GM12878 (cell line): ENCODE measurements at regions not wholly inside any gene's neighbourhood (a gene's known extent, or its start where the extent isn't known, plus 50 kb on each side); places are given as distances from the start of the nearest gene placed in this dataset.
A peak's percentile ranks its signal among the peaks of the same experiment; 100 is the strongest.

Experiments
- BCL11A ChIP-seq: IDR thresholded peaks from 2 replicates; pipeline ENCODE4 v1.6.1; 2011; ENCODE audit warnings: low read depth, low read length
- CHD1 ChIP-seq: IDR thresholded peaks from 2 replicates; pipeline ENCODE4 v1.6.1; 2012; ENCODE audit warnings: low read depth, low read length, improper control_type of control experiment
- DPF2 ChIP-seq: fragments of 450-650 bp; IDR thresholded peaks from 2 replicates; pipeline ENCODE4 v1.6.1; 2017; ENCODE audit warnings: mild to moderate bottlenecking
- FOXK2 ChIP-seq: fragments of 450-650 bp; IDR thresholded peaks from 2 replicates; pipeline ENCODE4 v1.6.1; 2017; ENCODE audit warnings: mild to moderate bottlenecking, moderate library complexity
- HDAC2 ChIP-seq: fragments of 200-600 bp; sonication (generic); IDR thresholded peaks from 2 replicates; pipeline ENCODE4 v1.6.1; 2017
- HSF1 ChIP-seq: fragments of 150-350 bp; IDR thresholded peaks from 2 replicates; pipeline ENCODE4 v1.6.1; 2014; ENCODE audit warnings: mild to moderate bottlenecking, low read depth, low read length
- IKZF2 ChIP-seq, 2 experiments: fragments of 450-650 bp; IDR thresholded peaks; 2 replicates each; pipeline ENCODE4 v1.6.1; 2017; ENCODE audit warnings: mild to moderate bottlenecking in 2 of 2, moderate library complexity in 2 of 2
- JUND ChIP-seq: IDR thresholded peaks from 2 replicates; pipeline ENCODE4 v1.6.1; 2012; ENCODE audit warnings: low read depth, mild to moderate bottlenecking, low read length, improper control_type of control experiment, moderate library complexity
- NBN ChIP-seq: fragments of 450-650 bp; IDR thresholded peaks from 2 replicates; pipeline ENCODE4 v1.6.1; 2016
- NR2F1 ChIP-seq: fragments of 450-650 bp; conservative IDR thresholded peaks from 2 replicates; pipeline ENCODE4 v1.6.1; 2017; ENCODE audit warnings: mild to moderate bottlenecking
- RAD51 ChIP-seq: fragments of 450-650 bp; IDR thresholded peaks from 2 replicates; pipeline ENCODE4 v1.6.1; 2016; ENCODE audit warnings: moderate library complexity, mild to moderate bottlenecking, inconsistent platforms
- RB1 ChIP-seq: fragments of 450-650 bp; formaldehyde crosslinking; IDR thresholded peaks from 2 replicates; pipeline ENCODE4 v1.6.1; 2017; ENCODE audit warnings: mild to moderate bottlenecking, borderline replicate concordance
- REST ChIP-seq: IDR thresholded peaks from 2 replicates; pipeline ENCODE4 v1.6.1; 2012; ENCODE audit warnings: mild to moderate bottlenecking, low read depth, low read length
- SIN3A ChIP-seq: IDR thresholded peaks from 2 replicates; pipeline ENCODE4 v1.6.1; 2012; ENCODE audit warnings: low read depth, low read length, improper control_type of control experiment
- SKIL ChIP-seq: fragments of 450-650 bp; IDR thresholded peaks from 2 replicates; pipeline ENCODE4 v1.6.1; 2017; ENCODE audit warnings: mild to moderate bottlenecking, low read depth, inconsistent platforms; ENCODE audit not compliant: poor library complexity, severe bottlenecking
- SPI1 ChIP-seq: IDR thresholded peaks from 2 replicates; pipeline ENCODE4 v1.6.1; 2011; ENCODE audit warnings: low read depth, mild to moderate bottlenecking, low read length, moderate library complexity, borderline replicate concordance; ENCODE audit not compliant: insufficient read depth
- STAT1 ChIP-seq: fragments of 450-650 bp; conservative IDR thresholded peaks from 2 replicates; pipeline ENCODE4 v1.6.1; 2014; ENCODE audit warnings: antibody characterized with exemption, mild to moderate bottlenecking
- STAT3 ChIP-seq: IDR thresholded peaks from 2 replicates; pipeline ENCODE4 v1.6.1; 2011; ENCODE audit warnings: low read depth, low read length, improper control_type of control experiment
- SUZ12 ChIP-seq: fragments of 200-600 bp; sonication (generic); IDR thresholded peaks from one replicate; pipeline ENCODE4 v1.6.1; 2018; ENCODE audit warnings: antibody characterized with exemption, mild to moderate bottlenecking; ENCODE audit not compliant: unreplicated experiment
- ZBED1 ChIP-seq: IDR thresholded peaks from 2 replicates; pipeline ENCODE4 v1.6.1; 2016; ENCODE audit warnings: borderline replicate concordance
- ZNF592 ChIP-seq: fragments of 450-650 bp; IDR thresholded peaks from 2 replicates; pipeline ENCODE4 v1.6.1; 2017; ENCODE audit warnings: mild to moderate bottlenecking, moderate library complexity
- ZSCAN29 ChIP-seq: fragments of 450-650 bp; IDR thresholded peaks from 2 replicates; pipeline ENCODE4 v1.6.1; 2017; ENCODE audit warnings: mild to moderate bottlenecking, moderate library complexity
- ZZZ3 ChIP-seq: IDR thresholded peaks from 2 replicates; pipeline ENCODE4 v1.6.1; 2011; ENCODE audit warnings: low read depth; ENCODE audit not compliant: control insufficient read depth, insufficient read length

GRCh38 chr6:22026164-22026678, 270.6 kb downstream of the PRL start (continued):
- TF ChIP-seq HDAC2 = no peak
- TF ChIP-seq ZZZ3 = no peak
- no peak for TF ChIP-seq RAD51
- no peak for TF ChIP-seq REST
- TF ChIP-seq ZNF592 = no peak
- TF ChIP-seq HSF1 = no peak
- 0 out of 2 replicates have a peak, but pooled peaks have one; percentile 35 for TF ChIP-seq ZSCAN29
- TF ChIP-seq FOXK2 = no peak
- no peak for TF ChIP-seq CHD1
- no peak for TF ChIP-seq SUZ12
- TF ChIP-seq DPF2 = 0 out of 2 replicates have a peak, but pooled peaks have one; percentile 19
- TF ChIP-seq JUND = no peak
- no peak for TF ChIP-seq RB1
- no peak for TF ChIP-seq STAT1
- TF ChIP-seq ZBED1 = no peak
- TF ChIP-seq SIN3A = no peak
- no peak for TF ChIP-seq SKIL
- TF ChIP-seq STAT3 = no peak
- TF ChIP-seq BCL11A = no peak
- no peak; a peak in 2 of 4 replicates for TF ChIP-seq IKZF2 (IDR thresholded peaks at IDR 0.05)
- no peak for TF ChIP-seq NR2F1
- no peak for TF ChIP-seq SPI1
- no peak for TF ChIP-seq NBN
